WTC11 (cell line): ENCODE measurements at regions not wholly inside any gene's neighbourhood (a gene's known extent, or its start where the extent isn't known, plus 50 kb on each side); places are given as distances from the start of the nearest gene placed in this dataset.

Experiments used
- ATAC-seq: fragments of 200-7000 bp; cut with Tn5 transposase; 2 replicates; pipeline ENCODE4 v1.10.0; 2021; ENCODE audit warnings: mild to moderate bottlenecking, moderate library complexity
- CTCF ChIA-PET: fragments of 300-600 bp; sonication (Branson Sonifier 250); formaldehyde crosslinking; loops from one replicate; lab custom pipeline; 2021; ENCODE audit warnings: antibody characterized with exemption; lab: Charles Lee
- POLR2A ChIA-PET: fragments of 350-600 bp; sonication (Branson Sonifier 250); formaldehyde crosslinking; loops from one replicate; lab custom pipeline; 2021; ENCODE audit warnings: antibody characterized with exemption; lab: Charles Lee
- DNase-seq: peaks from one replicate; pipeline ENCODE4 v3.0.0; 2021; ENCODE audit warnings: low spot score
- H3K27ac Mint-ChIP-seq: 2 replicates; pipeline ENCODE4 v1.8.0; 2021; ENCODE audit warnings: mixed read lengths
- H3K27me3 Mint-ChIP-seq: 2 replicates; pipeline ENCODE4 v1.8.0; 2021; ENCODE audit warnings: low read depth, mild to moderate bottlenecking, moderate library complexity, mixed read lengths
- H3K36me3 Mint-ChIP-seq: 2 replicates; pipeline ENCODE4 v1.8.0; 2021; ENCODE audit warnings: mixed read lengths
- H3K4me1 Mint-ChIP-seq: 2 replicates; pipeline ENCODE4 v1.8.0; 2022; ENCODE audit warnings: mixed read lengths
- H3K4me3 Mint-ChIP-seq: 2 replicates; pipeline ENCODE4 v1.8.0; 2021; ENCODE audit warnings: mild to moderate bottlenecking, moderate library complexity, mixed read lengths
- H3K9me3 Mint-ChIP-seq: 2 replicates; pipeline ENCODE4 v1.8.0; 2021; ENCODE audit warnings: mixed read lengths
- CBFB ChIP-seq: sonication (generic); formaldehyde crosslinking; IDR thresholded peaks from 2 replicates; pipeline ENCODE4 v1.8.1; 2022; ENCODE audit warnings: mild to moderate bottlenecking, low read depth, missing genetic modification reagents
- CREB1 ChIP-seq: sonication (generic); formaldehyde crosslinking; IDR thresholded peaks from 2 replicates; pipeline ENCODE4 v1.8.0; 2023; ENCODE audit warnings: mild to moderate bottlenecking, missing genetic modification reagents
- CREM ChIP-seq: sonication (generic); formaldehyde crosslinking; IDR thresholded peaks from 2 replicates; pipeline ENCODE4 v1.8.1; 2022; ENCODE audit warnings: mild to moderate bottlenecking, missing genetic modification reagents, moderate library complexity
- ELF4 ChIP-seq: sonication (generic); formaldehyde crosslinking; IDR thresholded peaks from 2 replicates; pipeline ENCODE4 v1.8.1; 2022; ENCODE audit warnings: low read depth, mild to moderate bottlenecking, moderate library complexity, missing genetic modification reagents
- GRHL2 ChIP-seq: fragments of 250-450 bp; sonication (Bioruptor Pico); IDR thresholded peaks from 2 replicates; pipeline ENCODE4 v1.8.0; 2022; ENCODE audit warnings: mild to moderate bottlenecking, moderate library complexity; ENCODE audit not compliant: insufficient replicate concordance, severe bottlenecking
- GTF2I ChIP-seq: fragments of 250-450 bp; sonication (Bioruptor Pico); conservative IDR thresholded peaks from 2 replicates; pipeline ENCODE4 v1.4.0; 2021; ENCODE audit warnings: mild to moderate bottlenecking
- IRF2 ChIP-seq: sonication (generic); formaldehyde crosslinking; IDR thresholded peaks from 2 replicates; pipeline ENCODE4 v1.8.0; 2022; ENCODE audit warnings: low read depth, missing genetic modification reagents, borderline replicate concordance
- KAT7 ChIP-seq: sonication (generic); formaldehyde crosslinking; IDR thresholded peaks from 2 replicates; pipeline ENCODE4 v1.8.1; 2023; ENCODE audit warnings: missing genetic modification reagents, mild to moderate bottlenecking, borderline replicate concordance
- RORB ChIP-seq: fragments of 250-450 bp; sonication (Bioruptor Pico); IDR thresholded peaks from 2 replicates; pipeline ENCODE4 v1.9.0; 2021; ENCODE audit warnings: mild to moderate bottlenecking
- SOX15 ChIP-seq: fragments of 250-450 bp; sonication (Bioruptor Pico); IDR thresholded peaks from 2 replicates; pipeline ENCODE4 v1.9.0; 2021; ENCODE audit warnings: mild to moderate bottlenecking
- TEAD4 ChIP-seq: sonication (generic); formaldehyde crosslinking; IDR thresholded peaks from 2 replicates; pipeline ENCODE4 v1.8.0; 2022; ENCODE audit warnings: mild to moderate bottlenecking, missing genetic modification reagents
- ZNF138 ChIP-seq: sonication (generic); formaldehyde crosslinking; conservative IDR thresholded peaks from 2 replicates; pipeline ENCODE4 v1.8.1; 2022; ENCODE audit warnings: mild to moderate bottlenecking, moderate library complexity, missing genetic modification reagents
- ZNF416 ChIP-seq: fragments of 250-450 bp; sonication (Bioruptor Pico); IDR thresholded peaks from 2 replicates; pipeline ENCODE4 v1.9.0; 2021; ENCODE audit warnings: mild to moderate bottlenecking, inconsistent platforms
- ZNF423 ChIP-seq: fragments of 250-450 bp; sonication (Bioruptor Pico); IDR thresholded peaks from 2 replicates; pipeline ENCODE4 v2.1.2; 2022; ENCODE audit warnings: mild to moderate bottlenecking, moderate library complexity
- ZNF671 ChIP-seq: fragments of 250-450 bp; sonication (Bioruptor Pico); IDR thresholded peaks from 2 replicates; pipeline ENCODE4 v1.8.0; 2021; ENCODE audit warnings: mild to moderate bottlenecking
- TF ChIP-seq, protein P1 (sequence below): fragments of 250-450 bp; sonication (Bioruptor Pico); conservative IDR thresholded peaks from 2 replicates; pipeline ENCODE4 v1.9.0; 2021; ENCODE audit warnings: mild to moderate bottlenecking
- TF ChIP-seq, protein P2 (sequence below): sonication (generic); formaldehyde crosslinking; IDR thresholded peaks from 2 replicates; pipeline ENCODE4 v1.8.0; 2023; ENCODE audit warnings: missing genetic modification reagents, mild to moderate bottlenecking, borderline replicate concordance
- TF ChIP-seq, protein P3 (sequence below): fragments of 250-450 bp; sonication (Bioruptor Pico); IDR thresholded peaks from 2 replicates; pipeline ENCODE4 v1.9.0; 2021; ENCODE audit warnings: moderate library complexity, mild to moderate bottlenecking, inconsistent platforms, borderline replicate concordance
- TF ChIP-seq, protein P4 (sequence below): sonication (generic); formaldehyde crosslinking; IDR thresholded peaks from 2 replicates; pipeline ENCODE4 v1.8.0; 2023; ENCODE audit warnings: missing genetic modification reagents
- TF ChIP-seq, protein P5 (sequence below): sonication (generic); formaldehyde crosslinking; IDR thresholded peaks from 2 replicates; pipeline ENCODE4 v1.8.1; 2022; ENCODE audit warnings: mild to moderate bottlenecking, missing genetic modification reagents, moderate library complexity, borderline replicate concordance
- TF ChIP-seq, protein P6 (sequence below): sonication (generic); formaldehyde crosslinking; IDR thresholded peaks from 2 replicates; pipeline ENCODE4 v1.8.1; 2023; ENCODE audit warnings: mild to moderate bottlenecking, missing genetic modification reagents

DNA sequence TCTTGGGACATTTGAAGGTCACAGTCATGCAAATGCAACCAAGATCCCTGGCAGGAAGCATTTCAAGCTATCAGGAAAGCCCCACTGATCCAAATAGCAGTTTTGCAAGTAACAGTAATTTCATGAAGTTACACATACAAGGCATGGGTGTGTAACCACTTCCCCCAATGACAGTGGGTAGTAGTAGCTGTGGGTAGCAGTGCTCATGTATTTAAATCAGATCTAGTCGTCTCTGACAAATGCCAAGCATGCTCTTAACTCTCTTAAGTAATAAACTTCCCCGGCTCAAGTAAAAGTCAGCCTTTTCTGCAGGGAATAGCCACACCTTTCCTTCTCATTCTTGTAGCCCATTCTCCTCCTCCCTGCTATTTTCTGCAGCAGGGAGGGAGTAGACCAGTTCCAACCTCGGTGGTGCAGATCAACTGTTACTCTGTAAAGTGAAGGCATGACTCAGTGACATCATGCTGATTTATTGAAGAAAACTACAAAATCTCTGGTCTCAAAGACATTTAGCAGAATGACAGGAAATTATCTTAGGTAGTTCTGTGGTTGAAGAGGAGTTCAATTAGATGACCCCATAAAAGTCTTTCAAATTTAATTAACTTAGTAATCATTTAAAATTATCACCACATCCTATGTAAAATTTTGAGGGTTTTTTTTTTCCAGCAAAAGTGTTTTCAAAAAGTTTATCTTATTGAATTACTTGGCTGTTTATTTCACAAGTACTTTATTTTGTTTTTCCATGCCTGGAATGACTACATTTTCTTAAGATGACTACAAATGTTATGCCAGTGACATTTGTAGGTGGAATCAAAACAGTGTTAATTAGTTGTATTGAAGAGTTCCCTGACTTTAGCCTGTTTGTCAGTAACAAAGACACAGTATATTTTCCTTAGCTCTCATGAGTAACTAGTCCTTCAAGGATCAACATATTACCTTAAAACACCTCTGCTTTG, 568.3 kb downstream of the INHBA start (continued):
- TF ChIP-seq, protein P1, sequence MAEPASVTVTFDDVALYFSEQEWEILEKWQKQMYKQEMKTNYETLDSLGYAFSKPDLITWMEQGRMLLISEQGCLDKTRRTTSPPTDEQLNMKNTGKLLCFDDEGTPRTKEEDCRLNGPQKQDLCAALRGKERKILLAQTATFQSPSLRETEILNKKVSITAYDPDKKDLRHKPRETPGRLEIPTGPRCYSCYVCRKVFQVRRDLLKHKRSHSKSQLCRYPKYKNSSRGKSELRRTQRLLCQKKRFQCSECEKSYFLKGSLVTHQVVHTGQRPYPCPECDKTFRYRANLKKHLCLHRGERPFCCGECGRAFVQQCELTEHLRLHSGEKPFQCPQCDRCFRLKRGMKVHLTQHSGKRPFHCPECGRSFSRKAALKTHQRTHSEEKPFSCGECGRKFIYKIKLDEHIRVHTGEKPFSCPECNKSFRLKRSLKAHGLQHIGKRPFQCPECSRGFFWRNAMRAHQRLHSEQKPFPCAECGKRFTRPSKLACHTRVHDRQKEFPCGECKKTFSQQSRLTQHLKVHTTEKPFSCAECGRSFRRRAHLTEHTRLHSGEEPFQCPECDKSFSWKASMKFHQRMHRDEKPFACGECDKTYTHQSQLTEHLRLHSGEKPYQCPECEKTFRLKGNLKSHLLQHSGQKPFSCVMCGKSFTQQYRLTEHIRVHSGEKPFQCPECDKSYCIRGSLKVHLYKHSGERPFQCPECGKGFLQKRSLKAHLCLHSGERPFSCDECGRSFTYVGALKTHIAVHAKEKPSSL, result no peak
- TF ChIP-seq, protein P2, sequence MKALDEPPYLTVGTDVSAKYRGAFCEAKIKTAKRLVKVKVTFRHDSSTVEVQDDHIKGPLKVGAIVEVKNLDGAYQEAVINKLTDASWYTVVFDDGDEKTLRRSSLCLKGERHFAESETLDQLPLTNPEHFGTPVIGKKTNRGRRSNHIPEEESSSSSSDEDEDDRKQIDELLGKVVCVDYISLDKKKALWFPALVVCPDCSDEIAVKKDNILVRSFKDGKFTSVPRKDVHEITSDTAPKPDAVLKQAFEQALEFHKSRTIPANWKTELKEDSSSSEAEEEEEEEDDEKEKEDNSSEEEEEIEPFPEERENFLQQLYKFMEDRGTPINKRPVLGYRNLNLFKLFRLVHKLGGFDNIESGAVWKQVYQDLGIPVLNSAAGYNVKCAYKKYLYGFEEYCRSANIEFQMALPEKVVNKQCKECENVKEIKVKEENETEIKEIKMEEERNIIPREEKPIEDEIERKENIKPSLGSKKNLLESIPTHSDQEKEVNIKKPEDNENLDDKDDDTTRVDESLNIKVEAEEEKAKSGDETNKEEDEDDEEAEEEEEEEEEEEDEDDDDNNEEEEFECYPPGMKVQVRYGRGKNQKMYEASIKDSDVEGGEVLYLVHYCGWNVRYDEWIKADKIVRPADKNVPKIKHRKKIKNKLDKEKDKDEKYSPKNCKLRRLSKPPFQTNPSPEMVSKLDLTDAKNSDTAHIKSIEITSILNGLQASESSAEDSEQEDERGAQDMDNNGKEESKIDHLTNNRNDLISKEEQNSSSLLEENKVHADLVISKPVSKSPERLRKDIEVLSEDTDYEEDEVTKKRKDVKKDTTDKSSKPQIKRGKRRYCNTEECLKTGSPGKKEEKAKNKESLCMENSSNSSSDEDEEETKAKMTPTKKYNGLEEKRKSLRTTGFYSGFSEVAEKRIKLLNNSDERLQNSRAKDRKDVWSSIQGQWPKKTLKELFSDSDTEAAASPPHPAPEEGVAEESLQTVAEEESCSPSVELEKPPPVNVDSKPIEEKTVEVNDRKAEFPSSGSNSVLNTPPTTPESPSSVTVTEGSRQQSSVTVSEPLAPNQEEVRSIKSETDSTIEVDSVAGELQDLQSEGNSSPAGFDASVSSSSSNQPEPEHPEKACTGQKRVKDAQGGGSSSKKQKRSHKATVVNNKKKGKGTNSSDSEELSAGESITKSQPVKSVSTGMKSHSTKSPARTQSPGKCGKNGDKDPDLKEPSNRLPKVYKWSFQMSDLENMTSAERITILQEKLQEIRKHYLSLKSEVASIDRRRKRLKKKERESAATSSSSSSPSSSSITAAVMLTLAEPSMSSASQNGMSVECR, result no peak
- no peak for TF ChIP-seq CREM
- TF ChIP-seq ZNF671 (CRISPR knock-in tag), result no peak
- no peak for TF ChIP-seq ZNF416 (CRISPR knock-in tag)
- TF ChIP-seq SOX15, result no peak
- TF ChIP-seq, protein P3, sequence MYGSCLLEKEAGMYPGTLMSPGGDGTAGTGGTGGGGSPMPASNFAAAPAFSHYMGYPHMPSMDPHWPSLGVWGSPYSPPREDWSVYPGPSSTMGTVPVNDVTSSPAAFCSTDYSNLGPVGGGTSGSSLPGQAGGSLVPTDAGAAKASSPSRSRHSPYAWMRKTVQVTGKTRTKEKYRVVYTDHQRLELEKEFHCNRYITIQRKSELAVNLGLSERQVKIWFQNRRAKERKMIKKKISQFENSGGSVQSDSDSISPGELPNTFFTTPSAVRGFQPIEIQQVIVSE, result no peak

DNA sequence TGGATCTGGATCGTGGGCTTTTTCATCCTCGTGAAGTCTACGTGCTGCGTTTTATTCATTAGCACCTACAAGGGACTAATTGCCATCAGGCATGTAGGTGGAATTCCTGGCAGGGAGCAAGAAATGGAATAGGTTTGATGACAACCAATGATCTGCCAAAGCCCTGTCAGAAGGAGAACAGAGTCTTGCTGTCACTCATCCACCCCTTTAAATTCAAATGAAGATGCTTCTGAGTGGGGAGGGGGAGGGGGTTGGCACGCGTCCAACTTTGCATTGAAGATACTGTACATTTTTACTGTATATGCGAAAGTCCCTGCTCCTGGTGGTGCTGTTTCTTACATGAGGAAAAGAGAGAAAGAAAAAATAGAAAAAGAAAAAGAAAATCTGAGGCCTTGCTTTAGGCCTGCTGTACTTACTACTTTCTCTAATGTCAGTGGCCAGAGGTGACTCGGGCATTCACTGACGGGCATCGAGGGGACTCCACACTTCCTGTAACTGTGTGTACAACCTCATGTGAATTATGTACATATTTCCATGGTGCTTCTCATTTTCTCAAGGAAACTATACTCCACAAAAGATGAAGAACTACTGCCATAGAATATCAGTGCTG, 569.1 kb downstream of the INHBA start:
- no peak overlapping the region for H3K4me3 Mint-ChIP-seq
- no peak overlapping the region for H3K27ac Mint-ChIP-seq
- no peaks in the 10 kb centered on the region for H3K9me3 Mint-ChIP-seq
- ATAC-seq, result no peak
- ChIA-PET CTCF (interaction anchor here (1.1 kb wide), 1 partner anchor 563 kb away, joined by 3 read pairs; no protein-coding TSS in a partner anchor), POLR2A (no interaction called here)
- TF ChIP-seq CBFB (CRISPR knock-in tag) (no peak), RORB (CRISPR knock-in tag) (no peak), TEAD4 (CRISPR knock-in tag) (no peak), ELF4 (no peak)
- TF ChIP-seq, protein P3, result no peak
- TF ChIP-seq, protein P4, sequence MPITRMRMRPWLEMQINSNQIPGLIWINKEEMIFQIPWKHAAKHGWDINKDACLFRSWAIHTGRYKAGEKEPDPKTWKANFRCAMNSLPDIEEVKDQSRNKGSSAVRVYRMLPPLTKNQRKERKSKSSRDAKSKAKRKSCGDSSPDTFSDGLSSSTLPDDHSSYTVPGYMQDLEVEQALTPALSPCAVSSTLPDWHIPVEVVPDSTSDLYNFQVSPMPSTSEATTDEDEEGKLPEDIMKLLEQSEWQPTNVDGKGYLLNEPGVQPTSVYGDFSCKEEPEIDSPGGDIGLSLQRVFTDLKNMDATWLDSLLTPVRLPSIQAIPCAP (CRISPR knock-in tag), result no peak
- DNase-seq, result no peak
- H3K4me1 Mint-ChIP-seq, result peaks cover 30% of the 10 kb centered on the region
- H3K36me3 Mint-ChIP-seq, result no peaks in the 10 kb centered on the region
- H3K27me3 Mint-ChIP-seq, result no peaks in the 10 kb centered on the region

DNA sequence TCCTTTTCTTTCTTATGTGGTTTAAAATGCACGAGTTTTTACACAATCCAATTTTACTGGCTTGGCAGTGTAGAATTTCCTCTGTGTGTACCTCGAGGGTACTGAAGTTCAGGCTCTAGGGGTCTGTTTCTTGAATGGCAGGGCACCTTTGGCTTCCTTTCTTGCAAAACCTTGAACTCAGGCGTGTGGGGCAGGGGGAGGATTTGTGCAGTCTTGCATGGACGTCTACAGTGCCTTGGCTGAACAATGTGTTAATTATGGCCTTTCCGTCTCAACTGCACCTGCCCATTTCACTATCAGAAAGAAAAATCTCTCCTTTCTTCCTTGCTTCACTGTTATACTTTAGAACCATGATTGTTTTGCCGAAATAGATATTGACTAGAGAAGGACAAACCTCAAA, 570.9 kb downstream of the INHBA start:
- H3K27ac Mint-ChIP-seq, result no peak overlapping the region
- ATAC-seq (no peak), DNase-seq (no peak)
- CTCF ChIA-PET, result no interaction called here
- H3K4me1 Mint-ChIP-seq, result peaks cover 30% of the 10 kb centered on the region
- H3K27me3 Mint-ChIP-seq, result no peaks in the 10 kb centered on the region
- H3K36me3 Mint-ChIP-seq, result no peaks in the 10 kb centered on the region
- POLR2A ChIA-PET, result interaction anchor here (1.0 kb wide), 1 partner anchor 152 kb away, joined by 3 read pairs; no protein-coding TSS in a partner anchor
- no peak overlapping the region for H3K4me3 Mint-ChIP-seq
- H3K9me3 Mint-ChIP-seq, result no peaks in the 10 kb centered on the region
- no peak for TF ChIP-seq ZNF671 (CRISPR knock-in tag)
- TF ChIP-seq, protein P5, sequence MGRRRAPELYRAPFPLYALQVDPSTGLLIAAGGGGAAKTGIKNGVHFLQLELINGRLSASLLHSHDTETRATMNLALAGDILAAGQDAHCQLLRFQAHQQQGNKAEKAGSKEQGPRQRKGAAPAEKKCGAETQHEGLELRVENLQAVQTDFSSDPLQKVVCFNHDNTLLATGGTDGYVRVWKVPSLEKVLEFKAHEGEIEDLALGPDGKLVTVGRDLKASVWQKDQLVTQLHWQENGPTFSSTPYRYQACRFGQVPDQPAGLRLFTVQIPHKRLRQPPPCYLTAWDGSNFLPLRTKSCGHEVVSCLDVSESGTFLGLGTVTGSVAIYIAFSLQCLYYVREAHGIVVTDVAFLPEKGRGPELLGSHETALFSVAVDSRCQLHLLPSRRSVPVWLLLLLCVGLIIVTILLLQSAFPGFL (CRISPR knock-in tag), result no peak
- no peak for TF ChIP-seq ZNF423 (CRISPR knock-in tag)
- no peak for TF ChIP-seq GRHL2
- TF ChIP-seq, protein P6, sequence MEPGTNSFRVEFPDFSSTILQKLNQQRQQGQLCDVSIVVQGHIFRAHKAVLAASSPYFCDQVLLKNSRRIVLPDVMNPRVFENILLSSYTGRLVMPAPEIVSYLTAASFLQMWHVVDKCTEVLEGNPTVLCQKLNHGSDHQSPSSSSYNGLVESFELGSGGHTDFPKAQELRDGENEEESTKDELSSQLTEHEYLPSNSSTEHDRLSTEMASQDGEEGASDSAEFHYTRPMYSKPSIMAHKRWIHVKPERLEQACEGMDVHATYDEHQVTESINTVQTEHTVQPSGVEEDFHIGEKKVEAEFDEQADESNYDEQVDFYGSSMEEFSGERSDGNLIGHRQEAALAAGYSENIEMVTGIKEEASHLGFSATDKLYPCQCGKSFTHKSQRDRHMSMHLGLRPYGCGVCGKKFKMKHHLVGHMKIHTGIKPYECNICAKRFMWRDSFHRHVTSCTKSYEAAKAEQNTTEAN (CRISPR knock-in tag), result no peak
- TF ChIP-seq IRF2, result no peak
- TF ChIP-seq GTF2I, result no peak
- TF ChIP-seq KAT7, result no peak
- TF ChIP-seq CREB1 (CRISPR knock-in tag), result no peak
- no peak for TF ChIP-seq ZNF138
